ENCODE measurements at regions not wholly inside any gene's neighbourhood (a gene's known extent, or its start where the extent isn't known, plus 50 kb on each side); places are given as distances from the start of the nearest gene placed in this dataset.

DNA sequence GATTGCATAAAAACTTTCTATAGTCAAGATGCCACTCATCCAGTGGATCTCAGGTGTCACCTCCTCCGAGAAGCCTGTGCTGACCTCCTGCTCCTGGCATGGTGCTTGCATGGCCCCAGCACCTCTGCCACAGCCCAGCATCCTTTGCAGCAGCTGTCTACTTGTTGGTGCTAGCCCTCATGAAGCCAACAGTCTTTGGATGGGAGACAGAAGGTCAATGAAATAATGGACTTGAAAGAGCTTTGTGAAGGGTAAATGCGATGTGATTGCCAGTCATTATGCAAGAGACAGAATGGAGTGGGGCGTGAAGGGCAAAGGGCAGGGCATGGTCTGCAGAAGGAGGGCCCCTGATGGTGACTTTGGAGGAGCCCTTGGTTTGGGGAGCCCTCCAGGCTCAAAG lies 63.0 kb upstream of the CLMN start:
- DNase-seq (ENCODE audit: low spot score) = no peak

DNA sequence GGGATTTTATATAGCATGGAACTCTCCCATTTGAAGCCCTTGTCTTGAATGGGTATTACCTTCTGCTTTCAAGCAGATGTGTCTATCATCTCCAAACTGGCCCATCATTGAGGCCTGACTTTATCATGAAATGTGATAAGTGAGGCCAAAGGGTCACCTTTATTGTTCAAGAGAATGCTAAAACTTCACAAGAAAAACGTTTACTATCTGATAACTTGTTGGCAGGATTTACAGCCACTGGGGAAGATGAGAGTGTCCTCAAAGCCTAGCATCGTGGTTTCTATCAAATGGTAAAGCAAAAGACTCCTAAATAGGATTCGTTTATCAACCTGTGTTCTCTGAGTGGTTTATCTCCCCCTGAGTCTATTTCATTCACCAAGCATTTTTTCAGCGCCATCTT lies 62.0 kb upstream of the CLMN start:
- DNase-seq (ENCODE audit: low spot score) = no peak

DNA sequence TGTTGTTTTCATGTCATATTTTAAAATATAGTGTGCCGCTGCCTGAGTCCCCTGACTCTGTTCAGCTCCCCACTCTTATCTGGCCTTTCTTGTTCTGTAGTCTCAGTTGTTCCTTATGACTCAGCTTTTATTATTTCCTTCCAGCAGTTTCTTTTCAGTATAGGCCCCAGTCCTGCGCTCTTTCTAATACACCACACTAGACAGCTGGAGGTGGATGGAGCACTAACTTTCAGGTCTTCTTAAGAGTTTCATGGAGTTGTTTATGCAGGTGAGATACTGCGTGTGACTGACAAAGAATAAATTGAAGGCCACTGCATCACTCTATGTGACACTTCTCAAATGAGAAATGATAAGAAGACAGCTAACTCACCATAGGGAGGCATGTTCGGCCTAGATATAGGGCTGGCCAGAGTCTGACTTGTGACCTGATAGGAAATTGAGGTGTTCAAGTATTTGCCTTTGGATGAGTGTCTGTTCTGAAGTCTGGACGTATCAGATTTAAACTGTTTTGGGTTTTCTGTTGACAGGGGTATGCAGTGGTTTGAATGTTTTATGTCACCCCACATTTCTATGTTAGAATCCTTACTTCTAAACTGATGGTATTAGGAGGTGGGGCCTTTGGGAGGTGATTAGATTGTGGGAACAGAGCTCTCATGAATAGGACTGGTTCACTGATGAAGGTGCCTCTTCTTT lies 60.8 kb upstream of the CLMN start:
- DNase-seq (ENCODE audit: low spot score) = no peak

GRCh38 chr14:95379634-95380033 lies 59.9 kb upstream of the CLMN start:
- no peak for DNase-seq (ENCODE audit: low spot score)

- DNase-seq (ENCODE audit: low spot score) = no peak
Measured at GRCh38 chr14:95375539-95376109, 55.9 kb upstream of the CLMN start.

- no peak for DNase-seq (ENCODE audit: low spot score)
Measured at GRCh38 chr14:95374239-95374997, 54.7 kb upstream of the CLMN start.

DNA sequence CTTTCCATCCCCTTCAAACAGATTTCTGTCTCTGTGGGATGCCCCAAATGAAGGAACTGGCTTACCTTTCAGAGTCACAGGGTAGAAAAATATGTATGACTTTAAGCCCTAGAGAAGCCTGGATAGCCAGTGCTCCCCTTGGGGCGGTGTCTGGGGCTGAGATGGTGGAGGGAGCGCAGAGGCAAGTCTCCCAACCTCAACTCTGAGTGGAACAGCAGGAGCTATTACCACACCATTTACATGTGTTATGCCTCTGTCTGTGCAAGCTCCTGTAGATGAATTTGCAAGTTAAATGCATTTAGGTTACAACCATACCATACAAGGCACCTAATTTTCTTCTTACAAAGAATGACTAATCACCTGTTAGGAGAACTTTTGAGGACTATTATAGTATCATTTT lies 50.4 kb upstream of the CLMN start:
- no peak for DNase-seq (ENCODE audit: low spot score)

All from cerebellar cortex (tissue), 1 donor.